GM23248 (cell line): ENCODE measurements at regions not wholly inside any gene's neighbourhood (a gene's known extent, or its start where the extent isn't known, plus 50 kb on each side); places are given as distances from the start of the nearest gene placed in this dataset.

Source experiments
- EZH2 ChIP-seq: fragments of 200-600 bp; sonication (generic); IDR thresholded peaks from 2 replicates; pipeline ENCODE4 v1.6.1; 2018; ENCODE audit warnings: antibody characterized with exemption, mild to moderate bottlenecking; ENCODE audit not compliant: insufficient read depth, poor library complexity, severe bottlenecking
- EZH2phosphoT487 ChIP-seq: fragments of 200-600 bp; sonication (generic); IDR thresholded peaks from 2 replicates; pipeline ENCODE4 v1.6.1; 2018; ENCODE audit warnings: antibody characterized with exemption, moderate library complexity, mild to moderate bottlenecking, low read depth; ENCODE audit not compliant: insufficient read depth

DNA sequence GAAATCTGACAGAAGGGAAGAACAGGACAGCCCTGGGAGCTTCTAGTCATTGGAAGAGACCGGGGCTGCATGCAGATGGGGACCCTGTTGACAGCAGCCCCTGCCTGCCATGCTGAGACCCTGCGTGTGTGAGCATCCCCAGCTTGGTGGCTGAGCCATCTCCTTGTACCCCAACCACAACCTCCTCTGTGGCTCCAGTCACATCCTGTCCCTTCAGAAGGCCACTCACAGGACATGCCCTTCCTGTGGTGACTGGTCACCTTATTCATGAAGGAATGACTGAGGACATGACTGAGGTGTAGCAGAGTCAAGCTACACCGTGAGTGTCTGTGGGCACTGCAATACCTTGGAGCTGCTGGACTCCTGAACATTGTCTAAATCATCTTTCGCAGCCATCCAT is 141.8 kb upstream of the ERRFI1 start:
- TF ChIP-seq EZH2phosphoT487 (no peak), EZH2 (no peak)
